ENCODE measurements at regions not wholly inside any gene's neighbourhood (a gene's known extent, or its start where the extent isn't known, plus 50 kb on each side); places are given as distances from the start of the nearest gene placed in this dataset.

- TF ChIP-seq EZH2 (optimal IDR thresholded peaks at IDR 0.05; ENCODE audit: low read depth, low read length) (no peak), EZH2phosphoT487 (IDR thresholded peaks at IDR 0.05; ENCODE audit: low read length) (no peak)
- TF ChIP-seq, protein P1, sequence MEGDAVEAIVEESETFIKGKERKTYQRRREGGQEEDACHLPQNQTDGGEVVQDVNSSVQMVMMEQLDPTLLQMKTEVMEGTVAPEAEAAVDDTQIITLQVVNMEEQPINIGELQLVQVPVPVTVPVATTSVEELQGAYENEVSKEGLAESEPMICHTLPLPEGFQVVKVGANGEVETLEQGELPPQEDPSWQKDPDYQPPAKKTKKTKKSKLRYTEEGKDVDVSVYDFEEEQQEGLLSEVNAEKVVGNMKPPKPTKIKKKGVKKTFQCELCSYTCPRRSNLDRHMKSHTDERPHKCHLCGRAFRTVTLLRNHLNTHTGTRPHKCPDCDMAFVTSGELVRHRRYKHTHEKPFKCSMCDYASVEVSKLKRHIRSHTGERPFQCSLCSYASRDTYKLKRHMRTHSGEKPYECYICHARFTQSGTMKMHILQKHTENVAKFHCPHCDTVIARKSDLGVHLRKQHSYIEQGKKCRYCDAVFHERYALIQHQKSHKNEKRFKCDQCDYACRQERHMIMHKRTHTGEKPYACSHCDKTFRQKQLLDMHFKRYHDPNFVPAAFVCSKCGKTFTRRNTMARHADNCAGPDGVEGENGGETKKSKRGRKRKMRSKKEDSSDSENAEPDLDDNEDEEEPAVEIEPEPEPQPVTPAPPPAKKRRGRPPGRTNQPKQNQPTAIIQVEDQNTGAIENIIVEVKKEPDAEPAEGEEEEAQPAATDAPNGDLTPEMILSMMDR (IDR thresholded peaks at IDR 0.05; ENCODE audit: low read length): no peak
Observed at GRCh38 chr13:21228738-21229137, 52.3 kb downstream of the MRPL57 start.
